DMS 273 (cell line): ENCODE measurements at regions not wholly inside any gene's neighbourhood (a gene's known extent, or its start where the extent isn't known, plus 50 kb on each side); places are given as distances from the start of the nearest gene placed in this dataset.

Experiments
- DNase-seq: peaks from one replicate; lab custom pipeline; 2025; ENCODE audit not compliant: unreplicated experiment; lab: John Stamatoyannopoulos, UW

- DNase-seq, result no peak
These were observed 363.7 kb downstream of the BMPER start for GRCh38 chr7:34269084-34269483.

- no peak for DNase-seq
These were observed 370.3 kb downstream of the BMPER start for GRCh38 chr7:34275624-34276023.

DNA sequence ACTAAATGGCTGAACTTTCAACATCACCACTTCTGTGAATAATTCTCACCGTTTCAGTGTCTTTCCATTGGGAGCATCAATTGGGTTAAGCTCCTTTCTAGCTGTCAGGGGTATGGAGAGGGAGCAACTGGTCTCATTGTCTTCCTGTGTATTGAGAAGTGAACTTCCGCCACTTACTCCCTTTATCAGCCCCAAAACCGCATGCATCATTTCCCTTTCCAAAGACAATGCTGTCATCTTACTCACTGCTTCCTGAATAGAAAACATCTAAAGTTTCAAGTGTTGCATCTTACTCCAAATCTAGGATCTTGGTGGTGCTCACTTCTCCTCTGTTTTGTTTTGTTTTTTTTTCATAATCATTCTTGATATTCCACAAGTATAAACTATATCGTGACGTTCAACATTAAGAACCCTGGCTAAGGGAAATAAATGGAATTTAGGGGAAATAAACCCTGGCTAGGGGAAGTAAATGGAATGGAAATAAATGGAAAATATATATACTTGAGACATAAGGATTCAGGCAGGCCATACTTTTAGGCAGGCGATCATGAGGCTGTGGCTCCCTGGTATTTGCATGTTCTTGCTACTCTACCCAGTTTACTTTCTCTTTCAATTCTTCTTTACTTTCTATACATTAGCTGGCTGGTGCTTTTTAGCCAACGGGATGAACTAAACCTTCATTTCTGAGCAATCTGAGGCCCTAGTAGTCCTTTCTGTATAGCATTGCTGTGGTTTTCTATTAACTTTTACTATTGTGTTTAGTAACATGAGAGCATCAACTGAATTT, 371.9 kb downstream of the BMPER start:
- DNase-seq, result no peak

- DNase-seq, result no peak
These were observed 372.5 kb downstream of the BMPER start for GRCh38 chr7:34277803-34278199.

DNA sequence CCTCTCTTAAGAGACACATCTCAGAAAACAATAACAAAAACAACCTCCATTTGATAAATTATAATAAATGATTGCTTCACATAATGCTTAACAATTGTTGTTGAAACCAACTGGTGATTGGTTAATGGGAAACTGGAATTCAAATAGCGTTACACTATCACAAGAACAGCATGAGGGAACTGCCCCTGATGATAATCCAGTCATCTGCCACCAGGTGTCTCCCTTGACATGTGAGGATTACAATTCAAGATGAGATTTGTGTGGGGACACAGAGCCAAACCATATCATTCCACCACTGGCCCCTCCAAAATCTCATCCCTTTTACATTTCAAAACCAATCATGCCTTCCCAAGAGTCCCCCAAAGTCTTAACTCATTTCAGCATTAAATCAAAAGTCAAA, 375.9 kb downstream of the BMPER start:
- DNase-seq, result peak; percentile 43

GRCh38 chr7:34282271-34282670, 375.7 kb upstream of the NPSR1 start:
- DNase-seq, result no peak

GRCh38 chr7:34296663-34297062, 361.4 kb upstream of the NPSR1 start:
- DNase-seq, result no peak

DNA sequence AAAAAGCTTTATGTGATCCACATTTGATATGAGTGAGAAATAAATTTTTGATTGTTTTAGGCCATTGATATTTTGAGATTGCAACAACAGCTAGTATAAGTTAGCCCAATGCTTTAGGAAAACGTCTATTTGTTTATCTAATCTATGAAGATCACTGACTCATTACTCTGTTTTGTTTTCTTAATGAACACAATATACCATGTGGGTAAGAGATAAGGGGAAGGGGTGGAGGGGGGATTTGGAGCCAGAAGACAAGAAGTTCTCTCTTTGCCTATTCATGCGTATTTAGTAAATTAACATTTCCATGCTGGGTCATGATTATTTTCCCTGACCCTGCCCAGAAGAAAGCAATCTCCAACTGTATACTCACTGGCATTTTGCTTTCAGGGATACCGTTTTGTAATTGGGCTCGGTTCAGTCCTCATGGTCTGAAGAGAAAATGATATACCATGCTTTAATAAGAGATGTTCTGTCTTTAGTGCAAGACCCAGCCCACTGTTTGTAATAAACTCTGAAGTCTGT, 359.5 kb upstream of the NPSR1 start:
- DNase-seq, result no peak

DNA sequence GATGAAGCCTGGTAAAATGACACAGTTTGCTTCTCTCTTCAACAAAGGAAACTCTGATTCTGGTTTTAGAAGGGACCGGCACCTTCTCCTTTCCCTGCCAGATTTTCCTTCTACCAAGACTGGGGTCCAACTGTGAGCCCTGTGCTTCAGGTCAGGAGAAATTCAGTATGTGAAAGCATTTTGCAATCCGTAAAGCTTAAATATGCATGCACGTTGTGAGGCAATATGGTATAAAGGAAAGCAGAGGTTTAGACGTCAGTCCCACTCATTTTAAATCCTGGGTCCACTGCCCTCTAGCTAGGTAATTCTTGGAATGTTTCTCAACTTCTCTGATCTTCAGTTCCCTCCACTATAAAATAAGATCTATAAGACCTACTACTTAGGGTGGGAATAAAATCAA, 359.0 kb upstream of the NPSR1 start:
- no peak for DNase-seq

GRCh38 chr7:34307540-34307939, 350.5 kb upstream of the NPSR1 start:
- DNase-seq, result no peak

DNA sequence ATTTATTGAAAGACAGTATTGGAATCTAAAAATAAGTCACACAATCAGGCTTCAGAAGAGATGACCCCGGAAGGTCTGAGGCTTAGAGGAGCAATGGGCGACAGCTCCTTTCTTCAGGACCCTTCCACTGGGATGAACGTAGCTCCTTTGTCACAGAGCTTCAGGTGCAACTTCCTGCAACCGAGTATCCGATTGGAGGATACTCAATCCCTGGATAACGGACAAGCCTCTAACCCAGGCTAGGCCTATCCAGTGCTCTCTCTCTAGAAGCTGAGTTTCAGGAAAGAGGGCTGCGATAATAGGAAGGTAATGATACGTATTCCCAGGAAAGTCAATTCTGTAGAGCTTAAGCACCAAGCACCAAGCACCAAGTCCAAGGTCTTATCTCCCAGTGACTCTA, 349.4 kb upstream of the NPSR1 start:
- DNase-seq, result no peak

DNA sequence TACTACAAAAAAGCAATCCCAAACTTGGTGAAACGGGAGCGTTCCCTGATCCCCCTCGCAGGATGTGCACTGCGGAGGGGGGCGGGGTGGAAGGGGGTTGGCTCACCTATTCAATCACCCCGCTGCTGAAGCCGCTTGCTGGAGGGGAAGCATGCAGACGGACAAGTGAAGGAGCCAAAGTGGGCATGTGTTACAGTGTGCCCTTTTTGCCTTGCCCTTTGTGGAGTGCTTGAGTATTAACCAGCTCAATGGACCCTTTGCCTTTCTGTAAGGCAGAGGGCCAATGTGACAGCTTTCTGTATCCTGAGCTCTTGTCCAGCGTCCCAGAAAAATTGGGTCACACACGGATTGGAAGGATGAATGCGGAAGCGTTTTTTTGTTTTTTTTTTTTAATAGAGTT, 348.9 kb upstream of the NPSR1 start:
- DNase-seq, result no peak

DNA sequence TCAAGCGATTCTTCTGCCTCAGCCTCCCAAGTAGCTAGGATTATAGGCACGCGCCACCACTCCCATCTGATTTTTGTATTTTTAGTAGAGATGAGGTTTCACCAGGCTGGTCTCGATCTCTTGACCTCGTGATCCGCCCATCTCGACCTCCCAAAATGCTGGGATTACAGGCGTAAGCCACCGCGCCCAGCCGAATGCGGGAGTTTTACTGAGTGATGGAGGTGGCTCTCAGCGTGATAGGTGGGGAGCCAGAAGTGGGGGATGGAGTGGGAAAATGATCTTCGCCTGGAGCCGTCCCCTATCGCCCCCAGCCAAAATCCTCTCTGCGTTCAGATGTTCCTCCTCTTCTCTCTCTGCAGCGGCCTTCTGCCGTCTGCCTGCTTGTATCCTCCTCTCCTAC, 348.4 kb upstream of the NPSR1 start:
- DNase-seq, result no peak

- DNase-seq, result no peak
These were observed 346.4 kb upstream of the NPSR1 start for GRCh38 chr7:34311591-34311990.

DNA sequence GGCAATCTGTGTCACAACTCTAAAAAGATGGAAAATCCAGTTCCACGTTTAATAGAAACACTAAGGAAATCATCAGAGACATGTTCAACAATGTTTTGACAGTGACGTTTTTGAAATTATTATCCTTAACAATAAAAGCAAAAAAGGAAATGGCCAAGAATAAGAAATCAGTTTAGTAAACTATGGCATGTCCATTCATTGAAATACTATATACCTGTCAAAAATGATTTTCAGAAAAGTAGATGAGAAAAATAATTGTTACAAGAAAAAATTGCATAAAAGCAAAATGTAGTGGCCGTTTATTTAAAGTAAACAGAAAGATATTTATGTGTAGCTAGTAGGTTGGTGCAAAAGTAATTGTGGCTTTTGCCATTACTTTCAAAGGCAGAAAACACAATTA, 345.4 kb upstream of the NPSR1 start:
- DNase-seq, result no peak

DNA sequence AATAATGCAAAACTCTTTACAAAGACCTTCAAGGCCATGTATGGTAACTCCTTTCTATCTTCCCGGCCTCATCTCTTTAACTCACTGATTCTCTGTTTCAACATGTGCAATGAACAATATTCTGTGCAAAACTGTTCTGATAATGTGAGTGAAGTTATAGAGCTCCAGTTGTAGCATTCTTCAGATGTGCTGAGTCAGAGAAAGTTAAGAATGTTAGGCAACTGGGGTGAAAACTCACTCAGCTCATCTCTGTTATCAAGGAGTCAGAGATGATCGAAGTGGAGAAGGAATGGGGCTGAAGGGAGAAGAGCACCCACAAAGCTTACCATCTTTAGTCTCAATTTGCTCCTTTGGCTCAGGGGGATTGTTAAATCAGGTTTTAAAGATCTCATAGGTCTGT, 344.7 kb upstream of the NPSR1 start:
- no peak for DNase-seq

DNA sequence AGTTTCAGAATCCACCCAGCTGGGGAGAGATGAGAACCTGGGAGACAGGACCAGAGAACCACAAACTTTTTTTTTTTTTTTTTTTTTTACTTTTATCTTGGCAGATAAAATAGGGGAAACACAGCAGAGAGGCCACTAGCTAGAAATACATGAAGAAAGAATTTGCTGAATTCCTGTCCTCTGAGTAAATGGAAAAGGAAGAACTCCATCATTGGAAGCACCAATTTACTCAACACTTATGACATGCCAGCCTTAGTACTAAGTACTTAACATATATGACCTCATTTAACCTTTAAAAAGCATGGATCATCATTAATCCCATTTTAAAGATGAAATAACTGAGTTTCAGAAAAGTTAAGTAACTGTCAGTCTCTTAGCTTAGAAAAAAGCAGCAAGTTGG, 343.0 kb upstream of the NPSR1 start:
- no peak for DNase-seq

GRCh38 chr7:34317039-34317438, 341.0 kb upstream of the NPSR1 start:
- DNase-seq, result no peak

- no peak for DNase-seq
These were observed 337.6 kb upstream of the NPSR1 start for GRCh38 chr7:34320412-34320811.

DNA sequence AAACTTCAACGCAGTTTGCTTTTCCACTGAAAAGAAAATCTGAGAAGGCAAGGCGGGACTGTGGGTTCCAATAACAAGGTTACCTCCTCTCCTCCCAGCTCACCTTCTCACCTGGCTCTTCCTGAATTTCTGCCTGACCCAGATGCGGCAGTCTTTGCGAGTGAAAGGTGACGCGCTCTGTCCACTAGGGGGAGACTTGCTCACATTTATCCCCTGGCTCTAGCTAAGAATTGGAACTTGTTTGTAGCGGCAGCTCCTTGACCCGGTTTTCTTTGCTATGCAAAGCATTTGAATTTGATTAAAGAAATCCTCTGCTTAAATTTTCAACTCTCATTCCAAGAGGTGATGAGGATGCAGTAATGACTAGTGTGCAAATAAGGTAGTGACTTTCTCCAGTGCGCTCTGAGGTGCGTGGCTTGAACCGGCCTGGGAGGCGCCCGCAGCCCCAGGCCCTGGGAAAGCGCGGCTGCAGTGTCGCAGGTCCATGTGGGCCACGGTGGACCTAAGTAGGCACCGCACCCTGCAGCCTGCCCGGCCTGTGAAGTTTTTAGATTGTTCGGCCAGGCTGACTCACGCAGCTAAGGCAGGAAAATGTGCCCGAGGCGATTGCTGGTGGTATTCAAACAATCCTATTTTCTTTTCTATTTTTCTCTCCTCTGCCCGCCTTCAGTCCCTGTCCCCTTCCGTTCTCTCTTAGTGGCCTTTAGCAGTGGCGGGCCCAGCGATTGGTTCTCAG, 336.9 kb upstream of the NPSR1 start:
- peak; percentile 85 for DNase-seq

DNA sequence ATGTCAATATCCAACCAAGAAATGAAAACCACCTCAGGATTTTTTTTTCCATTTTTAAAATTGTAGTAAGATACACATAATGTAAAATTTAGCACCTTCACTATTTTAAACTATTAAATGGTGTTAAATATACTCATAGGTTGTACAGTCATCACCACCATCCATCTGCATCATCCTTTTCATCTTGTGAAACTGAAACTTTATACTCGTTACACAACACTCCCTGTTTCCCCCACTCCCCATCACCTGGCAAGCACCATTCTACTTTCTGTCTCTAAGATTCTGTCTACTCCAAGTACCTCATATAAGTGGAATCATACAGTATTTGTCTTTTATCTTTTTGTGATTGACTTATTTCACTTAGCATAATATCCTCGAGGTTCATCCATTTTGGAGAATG, 335.2 kb upstream of the NPSR1 start:
- DNase-seq, result no peak

GRCh38 chr7:34327681-34328080, 330.3 kb upstream of the NPSR1 start:
- no peak for DNase-seq
